CD4-positive, alpha-beta T cell treated with Interleukin-12 subunit alpha and Interleukin-12 subunit beta, for 1 hour (primary cell): ENCODE measurements at regions not wholly inside any gene's neighbourhood (a gene's known extent, or its start where the extent isn't known, plus 50 kb on each side); places are given as distances from the start of the nearest gene placed in this dataset.

Experiments
- DNase-seq: peaks from one replicate; pipeline ENCODE4 v3.0.0-alpha.2; 2020

DNA sequence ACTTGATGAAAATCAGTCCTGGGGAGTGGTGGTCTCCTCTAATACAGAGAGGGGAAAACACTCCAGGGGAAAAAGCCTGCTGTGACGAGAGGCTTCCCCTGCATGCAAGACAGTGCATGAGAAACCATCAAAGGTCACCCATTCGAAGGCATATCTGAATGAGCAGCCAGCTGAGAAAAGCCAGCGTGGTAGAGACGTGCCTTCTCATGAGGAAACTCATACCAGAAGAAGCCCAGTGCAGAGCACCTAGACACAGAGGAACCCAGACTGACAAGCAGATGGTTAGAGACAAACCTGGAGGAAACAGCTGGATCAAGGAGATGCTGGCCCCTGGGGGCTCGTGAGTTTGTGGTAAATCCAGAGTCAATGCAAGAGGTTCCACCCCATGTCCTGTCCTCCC lies 534.8 kb downstream of the BRD1 start:
- no peak for DNase-seq

DNA sequence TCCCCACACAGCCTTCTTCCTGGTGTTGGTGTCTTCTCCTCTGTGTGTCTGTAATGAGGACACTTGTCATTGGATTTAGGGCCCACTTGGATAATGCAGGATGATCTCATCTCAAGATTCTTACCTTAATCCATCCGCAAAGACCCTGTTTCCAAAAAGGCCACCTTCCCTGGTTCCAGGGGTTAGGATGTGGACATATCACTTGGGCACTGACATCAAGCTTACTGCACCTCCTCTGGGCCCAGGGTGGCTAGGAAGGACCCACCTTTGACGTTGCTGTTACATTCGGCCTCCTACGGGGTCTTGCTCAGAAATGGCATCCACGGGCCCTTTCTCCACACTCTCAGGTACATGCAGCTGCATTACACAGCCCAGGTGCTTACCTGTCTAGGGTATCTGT lies 535.9 kb downstream of the BRD1 start:
- no peak for DNase-seq

DNA sequence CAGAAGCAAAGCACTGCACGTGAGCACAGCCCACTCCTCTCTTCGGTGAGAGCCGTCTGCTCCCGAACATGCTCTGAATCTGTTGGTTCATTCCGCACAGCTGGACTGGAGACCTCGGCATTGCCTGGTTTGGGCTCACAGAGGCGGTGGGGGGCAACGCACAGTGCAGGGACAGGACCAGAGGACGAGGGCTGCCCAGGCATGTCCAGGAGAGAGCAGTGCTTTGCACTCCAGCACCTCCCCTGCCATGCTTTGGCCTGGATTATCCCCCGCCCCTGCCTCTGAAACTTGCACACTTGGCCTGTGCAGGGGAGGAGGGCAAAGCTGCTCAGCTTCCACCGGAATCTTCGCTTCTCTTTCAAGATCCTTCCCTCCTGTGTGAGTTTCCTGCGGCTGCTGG lies 536.5 kb downstream of the BRD1 start:
- DNase-seq: no peak

DNA sequence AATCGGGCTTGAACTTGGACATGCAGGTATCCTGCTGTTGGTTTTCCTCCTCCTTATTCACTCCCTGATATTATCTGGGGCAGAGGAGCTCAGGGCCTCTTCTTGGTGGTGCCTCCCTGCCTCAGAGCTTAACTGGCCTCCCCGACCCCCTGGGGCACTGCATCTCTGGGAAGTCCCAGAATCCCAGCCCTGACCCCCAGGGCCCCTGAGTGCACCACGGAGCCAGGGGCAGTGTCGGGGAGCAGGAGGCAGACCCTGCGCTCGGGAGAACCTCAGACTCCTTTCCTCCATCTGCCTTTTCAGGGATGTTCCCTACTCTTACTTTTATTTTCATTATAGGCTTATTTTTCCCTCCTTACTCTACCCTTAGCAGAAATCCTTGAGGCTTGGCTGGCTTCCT lies 537.0 kb downstream of the BRD1 start:
- no peak for DNase-seq

DNA sequence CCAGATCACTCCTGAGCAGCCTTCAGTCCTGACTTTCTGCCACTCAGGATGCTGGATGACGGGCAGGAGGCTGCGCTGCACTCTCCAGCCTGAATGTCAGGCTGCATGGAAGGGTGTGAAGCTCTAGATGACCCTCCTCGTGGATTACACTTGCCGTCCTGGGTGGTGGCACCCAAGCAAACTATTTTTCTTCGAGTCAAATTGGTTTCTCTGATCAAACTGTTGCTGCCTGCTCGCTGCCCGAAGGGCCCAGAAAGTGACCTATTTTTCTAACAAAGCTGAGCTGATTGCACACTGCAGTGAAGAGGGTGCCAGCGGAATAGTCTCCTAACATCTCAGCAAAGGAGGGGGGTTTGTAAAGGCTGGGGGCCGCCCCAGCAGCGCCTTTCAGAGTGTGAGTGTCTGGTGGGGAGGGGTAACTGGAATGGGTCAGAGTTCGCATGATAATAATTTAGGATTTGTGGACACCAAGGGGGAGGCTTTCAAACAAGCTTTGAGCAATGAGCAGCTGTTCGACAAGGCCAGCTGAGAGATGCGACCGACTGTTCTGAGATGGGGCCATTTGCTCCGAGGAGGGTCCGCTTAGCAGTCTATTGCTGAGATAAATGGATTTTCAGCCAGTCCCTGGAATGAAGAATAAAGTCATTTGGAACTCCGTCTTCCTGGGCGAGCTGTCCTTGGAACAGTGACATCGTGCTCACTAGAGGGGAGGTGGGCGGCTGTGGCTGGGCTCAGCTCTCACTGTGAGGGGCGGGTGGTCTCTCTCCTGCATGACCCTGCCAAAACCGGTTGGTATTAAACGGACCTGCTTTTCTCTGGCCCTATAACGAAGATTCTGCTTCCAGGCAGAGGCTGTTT lies 537.6 kb downstream of the BRD1 start:
- no peak for DNase-seq

DNA sequence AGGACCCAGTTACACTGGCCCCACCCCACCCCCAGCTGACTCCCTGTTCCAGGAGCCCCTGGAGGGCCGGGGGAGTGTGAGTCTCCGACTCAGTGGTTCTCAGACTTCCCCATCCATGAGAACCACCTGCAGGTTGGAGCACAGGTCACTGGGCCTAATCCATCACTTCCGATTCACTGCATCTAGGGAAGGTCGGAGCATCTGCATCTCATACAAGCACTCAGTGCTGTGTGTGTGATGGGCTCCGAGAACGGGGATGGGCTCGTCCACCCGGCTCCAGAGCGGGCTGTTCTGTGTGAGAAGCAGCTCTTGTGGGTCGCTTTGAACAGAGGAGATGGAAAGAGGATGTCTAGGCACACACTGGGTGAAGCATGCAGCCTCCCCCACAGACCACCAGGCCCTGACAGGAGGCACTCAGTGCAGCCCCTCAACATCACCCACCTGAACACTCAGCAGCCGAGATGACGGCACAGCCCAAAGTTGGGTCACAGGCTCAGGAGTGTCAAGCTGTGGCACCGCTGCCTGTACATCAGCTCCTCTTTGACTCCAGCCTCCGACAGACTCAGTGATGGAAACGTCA lies 541.4 kb downstream of the BRD1 start:
- no peak for DNase-seq

DNA sequence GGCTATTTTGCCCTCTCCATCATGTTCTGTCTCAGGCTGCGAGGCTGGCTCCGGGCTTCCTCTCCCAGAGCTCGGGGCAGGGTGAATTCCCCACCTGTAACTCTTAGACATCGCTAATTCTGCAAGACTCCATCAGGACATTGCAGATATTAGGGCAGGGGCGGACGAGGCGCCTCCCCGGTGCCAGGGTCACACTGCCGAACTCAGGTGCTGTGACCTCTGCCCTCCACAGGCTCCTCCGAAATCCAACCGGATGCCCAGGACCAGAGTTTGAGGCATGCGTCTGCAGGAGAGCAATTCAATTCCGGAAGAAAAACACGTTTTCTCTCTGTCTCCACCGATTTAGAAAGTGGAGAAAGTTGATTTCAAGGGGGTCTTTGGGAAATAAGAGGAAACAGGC lies 542.7 kb downstream of the BRD1 start:
- no peak for DNase-seq

DNA sequence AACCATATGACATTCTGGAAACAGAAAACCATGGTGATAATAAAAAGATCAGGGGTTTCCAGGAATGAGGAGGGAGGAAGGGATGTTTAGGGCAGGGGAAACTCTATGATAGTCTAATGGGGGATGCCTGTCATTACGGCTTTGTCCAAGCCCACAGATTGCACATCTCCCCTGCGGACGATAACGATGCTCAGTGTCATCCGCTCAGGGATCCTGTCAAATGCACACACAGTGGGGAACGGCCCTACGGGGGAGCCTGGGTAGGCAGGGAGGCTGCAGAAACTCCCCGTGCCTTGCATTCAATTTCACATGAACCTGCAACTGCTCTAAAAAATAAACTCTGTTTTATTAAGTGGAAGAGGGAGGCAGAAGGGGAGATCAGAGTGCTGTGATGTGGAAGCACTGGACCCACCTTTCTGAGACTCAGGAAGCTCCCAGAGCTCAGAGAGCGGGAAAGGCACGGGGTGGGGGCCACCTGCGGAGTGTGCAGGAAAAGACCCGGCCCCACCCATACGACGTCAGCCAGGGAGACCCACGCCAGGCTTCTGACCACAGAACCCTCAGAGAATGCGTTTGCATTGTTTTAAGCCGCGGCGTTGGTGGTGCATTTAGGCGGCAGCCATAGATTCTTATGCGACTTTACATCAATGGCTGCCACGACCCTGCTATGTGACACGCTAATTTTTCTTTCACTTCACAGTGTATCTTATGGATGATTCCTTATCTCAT lies 543.5 kb downstream of the BRD1 start:
- DNase-seq: no peak

DNA sequence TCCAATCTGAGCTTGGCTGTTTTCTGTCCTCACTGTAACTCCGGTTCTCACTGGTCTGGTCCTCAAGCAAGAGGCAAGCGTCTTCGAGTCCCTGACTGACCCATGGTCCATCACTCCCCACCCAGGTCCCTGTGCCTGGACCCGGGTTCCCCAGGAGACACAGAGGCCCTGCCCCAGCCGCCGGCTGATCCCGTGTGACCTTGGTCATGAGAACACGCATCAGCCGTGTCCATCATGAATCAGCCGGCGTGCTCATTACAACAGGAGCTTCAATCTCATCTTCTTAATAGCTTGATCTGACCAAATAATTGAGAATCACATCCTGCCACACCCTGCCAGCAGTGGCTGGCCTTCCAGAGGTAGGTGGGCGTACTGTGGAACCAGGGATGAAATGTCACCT lies 545.1 kb downstream of the BRD1 start:
- DNase-seq: no peak

DNA sequence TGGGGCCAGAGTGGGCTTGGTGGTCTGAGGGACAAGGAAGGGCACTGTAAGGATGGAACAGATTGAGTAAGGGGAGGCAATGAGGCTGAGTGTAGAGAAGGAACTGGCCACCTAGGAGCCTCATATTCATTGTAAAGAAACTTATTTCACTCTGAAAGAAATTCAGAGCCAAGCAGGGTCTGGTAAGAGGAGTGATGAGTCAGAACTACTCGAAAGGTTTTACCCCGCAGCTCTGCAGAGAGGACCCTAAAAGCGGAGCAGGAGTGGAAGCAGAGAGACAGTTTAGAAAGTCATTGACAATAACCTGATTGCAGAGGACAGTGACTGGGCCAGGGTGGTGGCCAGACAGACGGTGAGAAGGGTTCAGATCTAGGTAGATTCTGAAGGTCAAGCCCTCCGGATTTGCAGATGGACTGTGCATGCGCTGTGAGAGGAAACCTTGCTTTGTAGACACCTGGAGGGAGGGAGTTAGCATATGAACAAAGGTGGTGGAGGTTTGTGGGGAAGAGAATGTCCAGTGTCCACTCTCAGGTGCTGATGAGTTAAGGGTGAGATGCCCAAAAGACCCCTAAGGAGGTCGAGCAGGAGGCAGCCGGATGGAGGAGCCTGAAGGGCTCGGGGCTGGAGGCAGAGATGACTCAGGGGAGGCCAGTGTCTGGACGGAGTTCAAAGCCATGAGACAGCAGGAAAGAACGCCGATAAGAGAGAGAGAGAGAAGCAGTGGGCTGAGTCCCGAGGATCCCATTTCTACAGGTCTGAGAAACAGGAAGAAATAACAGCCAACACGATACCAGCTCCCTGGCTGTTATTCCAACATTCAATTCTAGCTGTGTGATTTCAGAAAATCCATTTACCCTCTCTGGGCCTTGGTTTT lies 546.0 kb downstream of the BRD1 start:
- no peak for DNase-seq

DNA sequence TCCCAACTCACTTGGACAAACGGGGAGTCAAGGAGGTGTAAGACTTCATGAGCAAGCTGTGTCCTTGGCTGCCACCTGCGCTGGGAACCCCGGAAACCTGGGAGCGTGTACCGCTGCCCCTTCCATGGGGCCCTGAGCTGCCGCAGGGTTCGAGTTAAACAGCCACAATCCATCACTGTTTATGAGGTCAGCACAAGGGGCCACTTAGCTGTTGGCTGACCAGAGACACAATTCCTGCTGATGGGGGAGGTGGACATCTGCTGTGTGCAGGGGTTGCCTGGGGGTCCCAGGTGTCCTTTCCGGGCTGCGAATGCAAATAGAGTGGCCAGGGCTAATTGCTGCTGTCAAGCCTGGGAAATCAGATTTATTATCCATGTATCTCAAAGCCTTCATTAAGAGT lies 549.3 kb downstream of the BRD1 start:
- DNase-seq: no peak

DNA sequence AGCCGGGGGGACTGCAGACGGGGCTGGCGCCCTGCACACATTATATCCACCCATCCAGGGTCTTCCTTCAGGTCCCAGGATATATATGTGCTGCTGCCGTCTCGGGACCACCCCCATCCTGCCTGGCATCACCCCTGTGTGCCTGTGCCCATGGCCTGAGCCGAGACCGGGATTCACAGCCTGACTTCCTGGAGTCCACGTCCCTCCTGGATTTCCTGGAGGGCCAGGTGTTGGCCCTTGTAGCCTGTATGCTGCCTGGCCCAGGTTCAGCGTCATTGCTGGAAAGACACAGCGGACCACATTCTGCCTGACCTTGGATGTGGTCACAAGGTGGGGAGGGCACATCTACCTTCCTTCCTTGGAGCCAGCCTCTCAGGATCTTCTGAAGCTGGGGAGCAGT lies 551.1 kb downstream of the BRD1 start:
- no peak for DNase-seq

DNA sequence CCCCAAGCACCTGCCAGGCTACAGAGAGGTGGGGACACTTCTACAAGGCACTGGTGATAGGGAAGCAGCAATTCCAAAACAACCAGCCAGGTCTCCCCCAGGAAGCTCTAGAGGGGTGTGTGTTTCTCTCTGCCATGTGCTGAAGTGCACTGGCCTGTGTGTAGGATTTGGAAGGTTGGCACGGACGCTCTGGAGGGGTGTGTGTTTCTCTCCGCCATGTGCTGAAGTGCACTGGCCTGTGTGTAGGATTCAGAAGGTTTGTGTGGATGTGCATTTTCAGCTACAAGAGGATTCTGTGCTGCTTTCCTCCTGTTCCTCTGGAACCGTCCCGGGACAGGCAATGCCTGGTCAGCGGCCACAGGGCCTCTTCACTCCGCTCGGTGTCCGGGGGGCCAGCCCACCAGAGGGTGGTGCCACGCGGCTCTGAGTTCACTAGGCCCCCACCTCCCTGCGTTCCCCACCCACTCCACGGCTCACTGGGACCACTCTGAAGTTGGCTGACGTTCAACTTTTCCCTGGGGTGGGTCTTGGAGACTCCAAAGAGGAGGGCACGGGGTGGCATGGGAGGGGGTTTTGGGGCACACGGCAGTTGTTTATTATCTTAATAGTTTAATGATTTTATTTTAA lies 552.8 kb downstream of the BRD1 start:
- DNase-seq: no peak

DNA sequence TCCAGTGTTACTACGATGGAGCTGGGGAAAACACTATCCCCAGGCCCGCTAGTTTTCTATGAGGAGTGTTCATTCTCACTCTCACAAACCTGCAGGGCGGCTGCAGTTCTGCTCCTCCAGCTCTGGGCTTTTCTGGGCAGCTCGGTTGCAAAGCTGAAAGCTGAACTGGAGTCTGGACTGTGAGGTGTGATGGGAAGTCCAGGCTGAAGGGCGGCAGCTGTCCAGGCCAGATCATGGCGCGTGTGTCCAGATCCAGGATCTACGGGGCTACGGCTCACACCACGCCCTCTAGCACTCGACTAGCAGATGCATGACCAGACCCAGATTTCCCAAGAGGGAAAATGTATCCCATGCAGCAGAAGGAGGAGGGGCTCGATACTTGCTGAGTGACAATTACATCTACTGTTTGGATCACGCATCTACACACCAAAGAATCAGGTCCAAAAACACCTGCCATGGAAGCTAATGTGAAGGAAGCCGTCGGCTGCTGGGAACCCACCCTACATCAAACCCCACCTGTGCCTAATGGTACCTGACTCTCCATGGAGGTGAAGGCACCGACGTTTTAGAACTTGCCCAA lies 555.0 kb downstream of the BRD1 start:
- no peak for DNase-seq

DNA sequence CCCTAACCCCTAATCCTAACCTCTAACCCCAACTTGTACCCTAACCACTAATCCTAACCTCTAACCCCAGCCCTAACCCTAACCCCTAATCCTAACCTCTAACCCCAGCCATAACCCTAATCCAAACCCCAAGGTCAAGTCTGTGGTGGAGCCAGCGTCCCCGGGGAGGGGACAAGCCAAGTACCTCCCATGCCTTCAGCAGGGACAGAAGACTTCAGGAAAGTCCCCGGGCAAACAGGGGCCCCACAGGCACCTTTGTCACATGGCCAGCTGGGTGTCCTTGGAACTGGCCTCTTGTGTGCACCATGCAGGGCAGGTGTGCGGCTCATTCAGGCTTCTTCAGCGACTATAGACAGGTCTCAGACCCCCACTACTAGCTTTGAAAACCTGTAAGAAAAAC lies 555.8 kb downstream of the BRD1 start:
- DNase-seq: no peak

DNA sequence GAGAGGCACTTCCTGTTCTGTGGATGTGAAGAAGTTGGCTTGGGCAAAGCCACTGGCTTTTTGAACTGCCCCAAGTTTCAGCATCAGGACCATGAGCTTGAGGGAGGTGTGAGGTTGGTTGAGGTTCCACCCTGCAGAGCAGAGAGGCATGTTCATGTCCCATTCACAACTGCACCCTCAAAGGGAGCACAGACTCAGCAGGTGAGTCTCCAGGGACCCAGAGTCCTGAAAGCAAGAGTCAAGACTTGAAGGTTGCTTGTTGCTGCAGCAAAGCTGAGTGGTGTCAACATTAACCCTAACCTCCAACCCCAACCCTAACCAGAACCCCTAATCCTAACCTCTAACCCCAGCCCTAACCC lies 556.3 kb downstream of the BRD1 start:
- DNase-seq: no peak

DNA sequence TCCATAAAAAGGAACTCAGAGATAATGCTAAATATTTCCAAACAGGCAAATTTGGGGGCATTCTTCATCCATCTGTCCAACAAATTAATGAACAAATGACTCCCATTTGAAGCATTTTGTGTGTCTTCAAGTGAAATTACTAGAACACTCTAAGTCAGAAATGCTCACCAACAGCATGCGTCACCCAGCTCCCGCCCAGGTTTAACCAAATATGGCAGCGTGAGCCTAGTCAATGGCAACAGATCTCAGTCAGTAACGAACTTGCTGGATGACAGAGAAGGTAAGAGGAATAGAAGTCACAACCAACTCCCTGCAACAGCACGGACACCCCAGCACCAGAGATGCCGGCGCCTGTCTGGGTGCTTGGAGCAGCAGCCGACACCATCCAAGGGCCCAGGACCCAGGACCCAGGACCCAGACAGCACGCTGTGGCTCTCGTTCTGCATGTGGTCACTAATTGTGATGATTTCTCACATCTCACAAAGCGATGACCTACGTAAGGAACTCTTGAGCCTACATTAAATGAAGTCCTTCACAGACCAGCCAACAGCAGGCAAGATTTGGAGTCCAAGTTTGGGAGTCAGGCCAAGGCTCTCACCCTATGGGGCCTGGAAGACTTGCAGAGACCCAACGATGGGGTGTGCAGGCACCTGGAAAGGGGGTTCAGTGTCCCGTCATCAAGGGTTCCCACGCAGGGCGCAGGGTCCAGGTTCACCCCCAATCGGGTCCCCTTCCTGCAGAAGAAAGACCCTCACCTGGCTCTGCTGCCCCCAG lies 556.9 kb downstream of the BRD1 start:
- DNase-seq: no peak

DNA sequence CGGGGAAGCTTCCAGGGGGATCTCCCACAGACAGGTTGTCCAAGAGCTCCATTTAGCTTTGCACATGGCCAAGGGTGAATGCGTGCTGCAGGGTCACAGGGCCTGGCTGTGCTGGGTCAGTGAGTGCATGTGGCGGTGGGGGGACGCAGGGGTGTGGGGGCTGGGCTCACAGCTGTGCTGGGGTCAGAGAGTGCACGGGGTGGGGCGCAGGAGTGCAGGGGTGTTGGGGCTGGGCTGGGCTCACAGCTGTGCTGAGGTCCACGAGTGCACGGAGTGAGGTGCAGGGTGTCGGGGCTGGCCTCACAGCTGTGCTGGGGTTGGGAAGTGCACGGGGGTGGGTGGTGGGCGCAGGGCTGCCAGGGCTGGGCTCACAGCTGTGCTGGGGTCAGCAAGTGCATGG lies 557.7 kb downstream of the BRD1 start:
- no peak for DNase-seq

DNA sequence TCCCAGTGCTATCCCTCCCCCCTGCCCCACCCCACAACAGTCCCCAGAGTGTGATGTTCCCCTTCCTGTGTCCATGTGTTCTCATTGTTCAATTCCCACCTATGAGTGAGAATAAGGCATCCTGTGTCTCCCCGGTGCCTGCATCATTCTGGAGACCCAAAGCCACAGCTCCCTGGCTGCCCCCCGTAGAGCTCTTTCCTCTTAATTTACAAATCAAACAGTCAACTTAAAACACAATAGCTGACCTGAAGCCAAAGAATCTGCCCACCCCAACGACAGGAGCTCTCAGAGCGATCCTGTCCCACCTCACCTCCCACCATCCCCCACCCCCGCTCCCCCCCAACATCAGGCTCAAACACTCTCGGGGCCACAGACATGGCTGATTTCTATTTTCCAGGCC lies 558.3 kb downstream of the BRD1 start:
- DNase-seq: no peak

DNA sequence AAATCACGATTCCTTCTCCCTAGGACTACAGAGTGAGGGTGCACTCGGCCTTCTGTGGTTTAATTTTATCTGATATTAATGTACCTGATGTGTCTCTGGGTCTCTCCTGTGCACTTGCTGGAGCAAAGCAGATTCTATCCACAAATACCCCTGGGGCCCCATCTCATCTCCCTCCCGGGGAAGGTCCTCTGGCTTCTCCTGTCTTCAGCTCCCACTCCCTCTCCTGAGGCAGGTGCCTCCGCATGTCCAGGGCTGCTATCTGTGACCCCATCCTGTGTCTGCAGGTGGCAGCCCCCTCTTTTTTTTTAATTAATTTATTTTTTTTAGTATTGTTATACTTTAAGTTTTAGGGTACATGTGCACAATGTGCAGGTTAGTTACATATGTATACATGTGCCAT lies 558.7 kb downstream of the BRD1 start:
- no peak for DNase-seq

DNA sequence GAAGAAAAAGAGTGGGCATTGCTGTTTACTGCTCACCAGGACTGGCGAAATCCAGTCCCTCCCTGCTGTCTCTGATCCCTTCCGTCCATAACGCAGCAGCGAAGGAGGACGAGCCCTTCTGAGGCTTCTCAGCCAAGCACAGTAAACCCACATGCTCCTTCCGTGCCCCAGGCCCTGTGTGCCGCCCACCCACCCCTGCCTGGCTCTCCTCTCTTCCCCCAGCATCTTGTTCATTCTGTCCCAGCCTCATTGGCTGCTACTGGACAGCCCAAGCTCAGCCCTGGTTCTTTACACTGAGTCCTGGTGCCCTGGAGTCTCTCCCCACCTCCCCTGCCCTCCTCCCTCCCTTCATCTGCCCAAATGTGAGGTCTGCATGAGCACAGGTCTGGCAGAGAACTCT lies 559.7 kb downstream of the BRD1 start:
- no peak for DNase-seq
